Spleen (tissue), 11 donors: ENCODE measurements at regions not wholly inside any gene's neighbourhood (a gene's known extent, or its start where the extent isn't known, plus 50 kb on each side); places are given as distances from the start of the nearest gene placed in this dataset.

Experiments used
- DNase-seq: peaks from one replicate; pipeline ENCODE4 v3.0.0-alpha.2; 2020
- H3K27ac ChIP-seq, 8 donors: fragments of 200-600 bp; sonication (generic) in 7 of 8; 1 replicate in 4 of 8; 2 replicates in 4 of 8; pipeline versions ENCODE4 v1.5.0 to v1.8.0; 2016 to 2021; ENCODE audit warnings: inconsistent platforms in 4 of 8, mild to moderate bottlenecking in 4 of 8, moderate library complexity in 1 of 8
- H3K27me3 ChIP-seq, 7 donors: fragments of 200-600 bp; sonication (generic) in 6 of 7; replicated peaks in 1 of 7; 1 replicate in 4 of 7; 2 replicates in 3 of 7; pipeline versions ENCODE4 v1.5.0 to v1.8.0; 2016 to 2021; ENCODE audit warnings: inconsistent platforms in 3 of 7, mild to moderate bottlenecking in 1 of 7
- H3K36me3 ChIP-seq, 6 donors: fragments of 200-600 bp; sonication (generic) in 5 of 6; 1 replicate in 4 of 6; 2 replicates in 2 of 6; pipeline versions ENCODE4 v1.5.0 to v1.8.0; 2016 to 2021; ENCODE audit warnings: inconsistent platforms in 2 of 6
- H3K4me1 ChIP-seq, 6 donors: fragments of 200-600 bp; sonication (generic) in 5 of 6; 1 replicate in 3 of 6; 2 replicates in 3 of 6; pipeline versions ENCODE4 v1.5.0 to v1.8.0; 2016 to 2021; ENCODE audit warnings: inconsistent platforms in 3 of 6
- H3K4me3 ChIP-seq, 8 donors: fragments of 200-600 bp; sonication (generic) in 7 of 8; 1 replicate in 4 of 8; 2 replicates in 4 of 8; pipeline versions ENCODE4 v1.5.0 to v1.8.0; 2016 to 2021; ENCODE audit warnings: inconsistent platforms in 4 of 8, mild to moderate bottlenecking in 4 of 8, moderate library complexity in 2 of 8
- H3K9me3 ChIP-seq, 8 donors: fragments of 200-600 bp; sonication (generic) in 7 of 8; 1 replicate in 4 of 8; 2 replicates in 4 of 8; pipeline versions ENCODE4 v1.5.0 to v1.8.0; 2016 to 2021; ENCODE audit warnings: inconsistent platforms in 4 of 8
- POLR2A ChIP-seq, 3 donors: fragments of 450-650 bp; IDR thresholded peaks; one replicate each; pipeline ENCODE4 v1.5.1; 2017; ENCODE audit warnings: antibody characterized with exemption in 3 of 3, mild to moderate bottlenecking in 1 of 3
- POLR2AphosphoS5 ChIP-seq, 3 donors: sonication (generic); formaldehyde crosslinking; IDR thresholded peaks; one replicate each; pipeline ENCODE4 v1.5.1; 2017; ENCODE audit warnings: antibody characterized with exemption in 3 of 3
- WGBS, 5 donors: extraction: QIAGEN DNeasy Blood & Tissue Kit in 3 of 5; methylation state at CpG; one replicate each; pipeline versions ENCODE4 v1.1.5 to v1.1.7; 2013 to 2018; 5-methylcytosine and 5-hydroxymethylcytosine counted together
- intact Hi-C: fragments of 100-400 bp; cut with DNase I; formaldehyde crosslinking; loops from one replicate; pipeline ENCODE4 v1.15.0; 2023; ENCODE audit warnings: low total_unique reads
- TF ChIP-seq, protein P1 (sequence below), 11 experiments: fragments of 200-600 bp in 7 of 11; fragments of 450-650 bp in 4 of 11; sonication (generic) in 4 of 11; IDR thresholded peaks in 8 of 11; conservative IDR thresholded peaks in 3 of 11; 1 replicate in 7 of 11; 2 replicates in 4 of 11; pipeline versions ENCODE4 v1.4.0 to v1.8.0; 2016 to 2021; ENCODE audit warnings: antibody characterized with exemption in 11 of 11, inconsistent platforms in 4 of 11, mild to moderate bottlenecking in 1 of 11
- donor health status: healthy with polysubstance abuse.
- donor health status: DM: no; HTN: no; CAD: no; lungs with moderate emphysema.
- donor health status: DM: no; HTN: no; CAD: no.
- donor health status: Bipolar disorder and iron deficiency.
- donor health status: healthy.
- donor health status: DM: no; HTN: no; CAD: no.
- donor health status: DM: yes; HTN: yes; CAD: no.

DNA sequence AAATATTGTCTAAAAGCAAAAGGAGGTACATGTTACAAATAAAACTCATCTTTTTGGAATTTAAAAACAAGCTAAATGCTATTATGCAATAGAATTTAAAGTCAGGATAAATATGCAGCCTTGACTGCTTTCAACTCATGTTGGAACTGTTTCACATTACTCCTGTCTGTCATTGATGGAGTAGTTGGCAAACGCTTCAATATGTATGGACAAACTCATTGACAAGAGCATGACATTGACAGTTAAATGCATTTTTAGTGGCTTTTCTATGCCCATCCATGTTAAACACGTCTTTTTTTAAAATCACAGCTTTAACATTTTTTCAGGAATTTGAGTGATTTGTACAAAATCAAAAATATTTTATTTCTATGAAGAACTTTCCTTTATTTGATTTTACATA lies 1560.5 kb downstream of the KCNT2 start:
- WGBS, 5 donors: 67 to 80% (median 77%) methylated on average over 2 of the region's 2 CpGs
- no peaks in the 10 kb centered on the region for H3K36me3 ChIP-seq
- no peaks in the 10 kb centered on the region for H3K27me3 ChIP-seq
- H3K9me3 ChIP-seq: peaks cover 0 to 5% (median 0%) of the 10 kb centered on the region in 8 donors
- no peak overlapping the region for H3K4me3 ChIP-seq
- no peak for DNase-seq
- no peaks in the 10 kb centered on the region for H3K4me1 ChIP-seq
- intact Hi-C loops: no loop called here
- H3K27ac ChIP-seq: no peak overlapping the region
- TF ChIP-seq, protein P1, sequence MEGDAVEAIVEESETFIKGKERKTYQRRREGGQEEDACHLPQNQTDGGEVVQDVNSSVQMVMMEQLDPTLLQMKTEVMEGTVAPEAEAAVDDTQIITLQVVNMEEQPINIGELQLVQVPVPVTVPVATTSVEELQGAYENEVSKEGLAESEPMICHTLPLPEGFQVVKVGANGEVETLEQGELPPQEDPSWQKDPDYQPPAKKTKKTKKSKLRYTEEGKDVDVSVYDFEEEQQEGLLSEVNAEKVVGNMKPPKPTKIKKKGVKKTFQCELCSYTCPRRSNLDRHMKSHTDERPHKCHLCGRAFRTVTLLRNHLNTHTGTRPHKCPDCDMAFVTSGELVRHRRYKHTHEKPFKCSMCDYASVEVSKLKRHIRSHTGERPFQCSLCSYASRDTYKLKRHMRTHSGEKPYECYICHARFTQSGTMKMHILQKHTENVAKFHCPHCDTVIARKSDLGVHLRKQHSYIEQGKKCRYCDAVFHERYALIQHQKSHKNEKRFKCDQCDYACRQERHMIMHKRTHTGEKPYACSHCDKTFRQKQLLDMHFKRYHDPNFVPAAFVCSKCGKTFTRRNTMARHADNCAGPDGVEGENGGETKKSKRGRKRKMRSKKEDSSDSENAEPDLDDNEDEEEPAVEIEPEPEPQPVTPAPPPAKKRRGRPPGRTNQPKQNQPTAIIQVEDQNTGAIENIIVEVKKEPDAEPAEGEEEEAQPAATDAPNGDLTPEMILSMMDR (IDR thresholded peaks at IDR 0.05 in 8 of 11, conservative IDR thresholded peaks at IDR 0.05 in 3 of 11): no peak
- no peak for TF ChIP-seq POLR2AphosphoS5 (IDR thresholded peaks at IDR 0.05)
- no peak for TF ChIP-seq POLR2A (IDR thresholded peaks at IDR 0.05)

DNA sequence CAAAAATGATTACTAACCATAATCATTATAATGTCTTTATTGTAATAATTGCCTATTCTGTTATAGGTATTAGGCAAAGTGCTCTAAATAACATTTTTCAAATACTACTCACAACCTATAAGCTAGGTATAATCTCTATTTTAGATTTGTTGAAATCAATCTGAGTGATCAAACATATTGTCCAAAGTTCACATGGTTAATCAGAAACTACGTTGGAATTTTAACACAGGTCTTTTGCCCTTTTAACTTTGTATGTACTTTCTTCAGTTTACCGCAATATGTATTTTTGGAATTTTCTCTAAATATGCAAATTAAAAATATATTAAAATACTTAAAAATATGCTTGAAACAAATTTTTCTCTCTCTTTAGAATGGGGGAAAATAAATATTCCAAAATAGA lies 1563.2 kb downstream of the KCNT2 start:
- intact Hi-C loops: no loop called here
- H3K27me3 ChIP-seq: no peaks in the 10 kb centered on the region
- no peak overlapping the region for H3K27ac ChIP-seq
- peaks cover 0 to 4% (median 0%) of the 10 kb centered on the region in 8 donors for H3K9me3 ChIP-seq
- H3K4me3 ChIP-seq: no peak overlapping the region
- H3K4me1 ChIP-seq: no peaks in the 10 kb centered on the region
- WGBS, 5 donors: 80 to 91% (median 85%) methylated on average over 2 of the region's 2 CpGs
- DNase-seq: no peak
- no peak for TF ChIP-seq POLR2A (IDR thresholded peaks at IDR 0.05)
- TF ChIP-seq, protein P1 (IDR thresholded peaks at IDR 0.05 in 8 of 11, conservative IDR thresholded peaks at IDR 0.05 in 3 of 11): no peak
- TF ChIP-seq POLR2AphosphoS5 (IDR thresholded peaks at IDR 0.05): no peak
- H3K36me3 ChIP-seq: no peaks in the 10 kb centered on the region

DNA sequence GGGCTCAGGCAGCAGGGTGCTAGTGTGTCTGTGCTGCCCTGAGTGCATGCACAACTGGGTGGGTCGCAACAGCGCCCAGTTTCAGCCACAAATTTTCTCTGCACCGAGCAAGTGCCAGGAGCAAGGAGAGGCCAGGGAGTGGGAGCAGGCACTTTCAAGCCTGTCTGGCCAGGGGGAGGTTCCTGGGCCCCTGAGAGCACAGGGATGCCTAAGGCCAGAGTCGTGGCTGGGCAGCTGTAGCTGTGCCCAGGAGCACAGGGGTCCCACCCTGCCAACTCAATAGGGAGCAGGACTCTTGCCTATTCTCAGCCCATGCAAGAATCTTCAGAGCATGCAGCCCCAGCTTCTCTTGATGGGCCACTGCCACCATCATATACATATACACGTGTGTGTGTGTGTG lies 1577.4 kb downstream of the KCNT2 start:
- H3K27ac ChIP-seq: no peak overlapping the region
- no peak overlapping the region for H3K4me3 ChIP-seq
- WGBS, 5 donors: 83 to 88% (median 84%) methylated on average over 5 of the region's 5 CpGs
- H3K27me3 ChIP-seq: no peaks in the 10 kb centered on the region
- H3K9me3 ChIP-seq: peaks cover 0 to 35% (median 22%) of the 10 kb centered on the region in 8 donors
- H3K4me1 ChIP-seq: no peaks in the 10 kb centered on the region
- intact Hi-C loops: no loop called here
- H3K36me3 ChIP-seq: no peaks in the 10 kb centered on the region
- no peak for DNase-seq
- no peak for TF ChIP-seq POLR2A (IDR thresholded peaks at IDR 0.05)
- TF ChIP-seq, protein P1 (IDR thresholded peaks at IDR 0.05 in 8 of 11, conservative IDR thresholded peaks at IDR 0.05 in 3 of 11): no peak
- TF ChIP-seq POLR2AphosphoS5 (IDR thresholded peaks at IDR 0.05): no peak

DNA sequence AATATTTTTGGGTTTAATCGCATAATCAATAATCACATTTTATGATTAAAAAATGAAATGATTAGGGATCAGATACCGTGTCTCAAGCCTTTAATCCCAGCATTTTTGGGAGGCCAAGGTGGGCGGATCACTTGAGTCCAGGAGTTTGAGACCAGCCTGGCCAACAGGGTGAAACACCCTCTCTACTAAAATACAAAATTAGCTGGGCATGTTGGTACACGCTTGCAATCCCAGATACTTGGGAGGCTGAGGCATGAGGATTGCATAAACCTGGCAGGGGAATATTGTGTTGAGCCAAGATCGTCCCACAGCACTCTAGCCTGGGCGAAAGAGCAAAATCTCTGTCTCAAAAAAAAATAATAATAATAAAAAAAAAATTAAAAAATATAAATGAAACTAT lies 1581.4 kb downstream of the KCNT2 start:
- no peaks in the 10 kb centered on the region for H3K36me3 ChIP-seq
- intact Hi-C loops: no loop called here
- no peaks in the 10 kb centered on the region for H3K4me1 ChIP-seq
- no peak overlapping the region for H3K4me3 ChIP-seq
- 82 to 91% (median 88%) methylated on average over 6 of the region's 6 CpGs for WGBS, 5 donors
- TF ChIP-seq, protein P1 (IDR thresholded peaks at IDR 0.05 in 8 of 11, conservative IDR thresholded peaks at IDR 0.05 in 3 of 11): no peak
- TF ChIP-seq POLR2AphosphoS5 (IDR thresholded peaks at IDR 0.05): no peak
- no peak for TF ChIP-seq POLR2A (IDR thresholded peaks at IDR 0.05)
- H3K27me3 ChIP-seq: no peaks in the 10 kb centered on the region
- DNase-seq: no peak
- no peak overlapping the region for H3K27ac ChIP-seq
- peaks cover 0 to 28% (median 20%) of the 10 kb centered on the region in 8 donors for H3K9me3 ChIP-seq
